ENCODE measurements at regions not wholly inside any gene's neighbourhood (a gene's known extent, or its start where the extent isn't known, plus 50 kb on each side); places are given as distances from the start of the nearest gene placed in this dataset.
"Not testable (repeated sequence)": the region's sequence is repeated elsewhere in the genome, so short reads cannot be mapped to it uniquely, and the experiment has no call there.

DNA sequence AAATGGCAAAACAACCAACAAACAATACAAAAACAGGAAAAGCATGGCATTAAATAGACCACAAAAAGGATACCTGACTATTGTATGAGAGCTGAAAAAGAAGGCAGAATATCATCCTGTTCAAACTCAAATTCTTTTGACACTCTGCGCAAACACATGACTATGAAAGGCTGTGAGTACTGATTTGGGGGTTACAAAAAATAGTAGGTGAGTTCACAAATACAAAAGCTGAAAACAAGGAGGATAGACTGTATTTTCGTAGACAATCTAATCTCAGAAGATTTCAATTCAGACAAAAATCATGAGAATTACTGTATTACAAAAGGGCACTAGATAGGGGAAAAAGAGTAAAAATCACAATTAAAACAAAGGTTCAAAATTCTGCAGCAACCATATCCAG is 142.6 kb upstream of the C1QTNF3 start:
- TF ChIP-seq, protein P1, sequence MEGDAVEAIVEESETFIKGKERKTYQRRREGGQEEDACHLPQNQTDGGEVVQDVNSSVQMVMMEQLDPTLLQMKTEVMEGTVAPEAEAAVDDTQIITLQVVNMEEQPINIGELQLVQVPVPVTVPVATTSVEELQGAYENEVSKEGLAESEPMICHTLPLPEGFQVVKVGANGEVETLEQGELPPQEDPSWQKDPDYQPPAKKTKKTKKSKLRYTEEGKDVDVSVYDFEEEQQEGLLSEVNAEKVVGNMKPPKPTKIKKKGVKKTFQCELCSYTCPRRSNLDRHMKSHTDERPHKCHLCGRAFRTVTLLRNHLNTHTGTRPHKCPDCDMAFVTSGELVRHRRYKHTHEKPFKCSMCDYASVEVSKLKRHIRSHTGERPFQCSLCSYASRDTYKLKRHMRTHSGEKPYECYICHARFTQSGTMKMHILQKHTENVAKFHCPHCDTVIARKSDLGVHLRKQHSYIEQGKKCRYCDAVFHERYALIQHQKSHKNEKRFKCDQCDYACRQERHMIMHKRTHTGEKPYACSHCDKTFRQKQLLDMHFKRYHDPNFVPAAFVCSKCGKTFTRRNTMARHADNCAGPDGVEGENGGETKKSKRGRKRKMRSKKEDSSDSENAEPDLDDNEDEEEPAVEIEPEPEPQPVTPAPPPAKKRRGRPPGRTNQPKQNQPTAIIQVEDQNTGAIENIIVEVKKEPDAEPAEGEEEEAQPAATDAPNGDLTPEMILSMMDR (conservative IDR thresholded peaks at IDR 0.05 in 1 of 2, IDR thresholded peaks at IDR 0.05 in 1 of 2; ENCODE audit: extremely low read depth in 1 of 2, insufficient read depth in 1 of 2, low read depth in 1 of 2, low read length in 2 of 2), result not testable (repeated sequence)
- TF ChIP-seq EZH2 (IDR thresholded peaks at IDR 0.05; ENCODE audit: borderline replicate concordance, low read length), result not testable (repeated sequence)
